ENCODE measurements at regions not wholly inside any gene's neighbourhood (a gene's known extent, or its start where the extent isn't known, plus 50 kb on each side); places are given as distances from the start of the nearest gene placed in this dataset.

GRCh38 chr6:104613416-104614001 lies 246.2 kb downstream of the HACE1 start:
- Mint-ChIP-seq H3K36me3 (peaks cover 5% of the 10 kb centered on the region), H3K4me3 (peak overlapping the region; percentile 1), H3K27me3 (ENCODE audit: low read depth) (no peaks in the 10 kb centered on the region), H3K9me3 (peaks cover 11% of the 10 kb centered on the region), H3K27ac (peak overlapping the region; percentile 87), H3K4me1 (peaks cover 24% of the 10 kb centered on the region)
- TF ChIP-seq CTCF (IDR thresholded peaks at IDR 0.05; ENCODE audit: unreplicated experiment), result no peak
- DNase-seq (ENCODE audit: low spot score in 2 of 2, unreplicated experiment in 2 of 2), result no peak

GRCh38 chr6:104612541-104612940 lies 247.2 kb downstream of the HACE1 start:
- no peaks in the 10 kb centered on the region for H3K27me3 Mint-ChIP-seq (ENCODE audit: low read depth)
- peaks cover 5% of the 10 kb centered on the region for H3K36me3 Mint-ChIP-seq
- DNase-seq (ENCODE audit: low spot score in 2 of 2, unreplicated experiment in 2 of 2), result no peak
- H3K27ac Mint-ChIP-seq, result peak overlapping the region; percentile 87
- H3K4me1 Mint-ChIP-seq, result peaks cover 28% of the 10 kb centered on the region
- H3K4me3 Mint-ChIP-seq, result no peak overlapping the region
- peaks cover 11% of the 10 kb centered on the region for H3K9me3 Mint-ChIP-seq
- TF ChIP-seq CTCF (IDR thresholded peaks at IDR 0.05; ENCODE audit: unreplicated experiment), result no peak

- no peak for TF ChIP-seq CTCF (IDR thresholded peaks at IDR 0.05; ENCODE audit: unreplicated experiment)
- Mint-ChIP-seq H3K27ac (no peak overlapping the region), H3K4me1 (peaks cover 20% of the 10 kb centered on the region), H3K4me3 (no peak overlapping the region), H3K9me3 (peaks cover 10% of the 10 kb centered on the region), H3K27me3 (ENCODE audit: low read depth) (no peaks in the 10 kb centered on the region), H3K36me3 (peaks cover 5% of the 10 kb centered on the region)
- DNase-seq (ENCODE audit: low spot score in 2 of 2, unreplicated experiment in 2 of 2), result no peak
Observed at GRCh38 chr6:104608101-104608500, 251.6 kb downstream of the HACE1 start.

- Mint-ChIP-seq H3K4me3 (no peak overlapping the region), H3K27me3 (ENCODE audit: low read depth) (no peaks in the 10 kb centered on the region), H3K9me3 (peaks cover 10% of the 10 kb centered on the region), H3K27ac (no peak overlapping the region), H3K4me1 (peaks cover 21% of the 10 kb centered on the region), H3K36me3 (peaks cover 5% of the 10 kb centered on the region)
- no peak for TF ChIP-seq CTCF (IDR thresholded peaks at IDR 0.05; ENCODE audit: unreplicated experiment)
- DNase-seq (ENCODE audit: low spot score in 2 of 2, unreplicated experiment in 2 of 2), result no peak
Observed at GRCh38 chr6:104607501-104607900, 252.2 kb downstream of the HACE1 start.

- no peak overlapping the region for H3K4me3 Mint-ChIP-seq
- H3K9me3 Mint-ChIP-seq, result peaks cover 5% of the 10 kb centered on the region
- no peak overlapping the region for H3K27ac Mint-ChIP-seq
- DNase-seq (ENCODE audit: low spot score in 2 of 2, unreplicated experiment in 2 of 2), result no peak
- no peaks in the 10 kb centered on the region for H3K27me3 Mint-ChIP-seq (ENCODE audit: low read depth)
- H3K36me3 Mint-ChIP-seq, result no peaks in the 10 kb centered on the region
- no peak for TF ChIP-seq CTCF (IDR thresholded peaks at IDR 0.05; ENCODE audit: unreplicated experiment)
- peaks cover 32% of the 10 kb centered on the region for H3K4me1 Mint-ChIP-seq
Observed at GRCh38 chr6:104606361-104606760, 253.4 kb downstream of the HACE1 start.

GRCh38 chr6:104604685-104605084 lies 255.0 kb downstream of the HACE1 start:
- Mint-ChIP-seq H3K36me3 (no peaks in the 10 kb centered on the region), H3K4me1 (peaks cover 44% of the 10 kb centered on the region), H3K4me3 (no peak overlapping the region), H3K27me3 (ENCODE audit: low read depth) (no peaks in the 10 kb centered on the region), H3K9me3 (peaks cover 5% of the 10 kb centered on the region), H3K27ac (no peak overlapping the region)
- no peak for DNase-seq (ENCODE audit: low spot score in 2 of 2, unreplicated experiment in 2 of 2)
- TF ChIP-seq CTCF (IDR thresholded peaks at IDR 0.05; ENCODE audit: unreplicated experiment), result no peak
